ENCODE measurements at regions not wholly inside any gene's neighbourhood (a gene's known extent, or its start where the extent isn't known, plus 50 kb on each side); places are given as distances from the start of the nearest gene placed in this dataset.

- H3K9me3 ChIP-seq = no peaks in the 10 kb centered on the region
- H3K27ac ChIP-seq = no peak overlapping the region
- 89 to 94% (median 91%) methylated on average over 2 of the region's 2 CpGs for WGBS, 5 donors
- TF ChIP-seq CTCF (IDR thresholded peaks at IDR 0.05 in 8 of 11, conservative IDR thresholded peaks at IDR 0.05 in 3 of 11) (no peak), POLR2AphosphoS5 (IDR thresholded peaks at IDR 0.05) (no peak), POLR2A (IDR thresholded peaks at IDR 0.05) (no peak)
- H3K27me3 ChIP-seq (replicated peaks in 1 of 7) = no peaks in the 10 kb centered on the region
- no peak overlapping the region for H3K4me3 ChIP-seq
- H3K36me3 ChIP-seq = no peaks in the 10 kb centered on the region
- intact Hi-C loops (cut with DNase I; ENCODE audit: low total_unique reads) = no loop called here
- DNase-seq = no peak
- H3K4me1 ChIP-seq = peaks cover 0 to 28% (median 17%) of the 10 kb centered on the region in 6 donors
Measured at GRCh38 chr6:12590901-12591300, 125.7 kb upstream of the PHACTR1 start.

GRCh38 chr6:12592634-12593033, 123.9 kb upstream of the PHACTR1 start:
- DNase-seq = no peak
- Histone ChIP-seq H3K9me3 (no peaks in the 10 kb centered on the region), H3K27ac (no peak overlapping the region), H3K27me3 (replicated peaks in 1 of 7) (no peaks in the 10 kb centered on the region), H3K4me3 (no peak overlapping the region), H3K36me3 (no peaks in the 10 kb centered on the region), H3K4me1 (peaks cover 0 to 34% (median 19%) of the 10 kb centered on the region in 6 donors)
- WGBS, 5 donors = 90 to 97% (median 93%) methylated on average over 4 of the region's 4 CpGs
- intact Hi-C loops (cut with DNase I; ENCODE audit: low total_unique reads) = no loop called here
- no peak for TF ChIP-seq POLR2A (IDR thresholded peaks at IDR 0.05)
- TF ChIP-seq POLR2AphosphoS5 (IDR thresholded peaks at IDR 0.05) = no peak
- TF ChIP-seq CTCF (IDR thresholded peaks at IDR 0.05 in 8 of 11, conservative IDR thresholded peaks at IDR 0.05 in 3 of 11) = no peak

GRCh38 chr6:12593771-12594529, 122.6 kb upstream of the PHACTR1 start:
- intact Hi-C loops (cut with DNase I; ENCODE audit: low total_unique reads) = no loop called here
- TF ChIP-seq POLR2AphosphoS5 (IDR thresholded peaks at IDR 0.05) = no peak
- TF ChIP-seq POLR2A (IDR thresholded peaks at IDR 0.05) = no peak
- no peak for TF ChIP-seq CTCF (IDR thresholded peaks at IDR 0.05 in 8 of 11, conservative IDR thresholded peaks at IDR 0.05 in 3 of 11)
- Histone ChIP-seq H3K9me3 (no peaks in the 10 kb centered on the region), H3K27me3 (replicated peaks in 1 of 7) (no peaks in the 10 kb centered on the region), H3K4me3 (no peak overlapping the region), H3K4me1 (peaks cover 0 to 29% (median 19%) of the 10 kb centered on the region in 6 donors), H3K36me3 (no peaks in the 10 kb centered on the region), H3K27ac (peak overlapping the region in 3 of 8 donors; percentile 23 to 57 (median 32))
- DNase-seq = no peak
- WGBS, 5 donors = 73 to 84% (median 83%) methylated on average over 12 of the region's 12 CpGs

GRCh38 chr6:12594530-12594893, 122.1 kb upstream of the PHACTR1 start:
- intact Hi-C loops (cut with DNase I; ENCODE audit: low total_unique reads) = no loop called here
- peaks cover 0 to 27% (median 19%) of the 10 kb centered on the region in 6 donors for H3K4me1 ChIP-seq
- H3K4me3 ChIP-seq = no peak overlapping the region
- peak overlapping the region in 5 of 8 donors; percentile 23 to 57 (median 31) for H3K27ac ChIP-seq
- H3K27me3 ChIP-seq (replicated peaks in 1 of 7) = no peaks in the 10 kb centered on the region
- TF ChIP-seq CTCF (IDR thresholded peaks at IDR 0.05 in 8 of 11, conservative IDR thresholded peaks at IDR 0.05 in 3 of 11) = no peak
- no peak for TF ChIP-seq POLR2AphosphoS5 (IDR thresholded peaks at IDR 0.05)
- no peak for TF ChIP-seq POLR2A (IDR thresholded peaks at IDR 0.05)
- no peaks in the 10 kb centered on the region for H3K9me3 ChIP-seq
- no peaks in the 10 kb centered on the region for H3K36me3 ChIP-seq
- DNase-seq = no peak
- 50 to 59% (median 55%) methylated on average over 3 of the region's 3 CpGs for WGBS, 5 donors

Data from spleen (tissue), 11 donors.